Erythroblast (primary cell): ENCODE measurements at regions not wholly inside any gene's neighbourhood (a gene's known extent, or its start where the extent isn't known, plus 50 kb on each side); places are given as distances from the start of the nearest gene placed in this dataset.

ENCODE experiments used
- GATA1 ChIP-seq: IDR thresholded peaks from 2 replicates; pipeline ENCODE4 v1.6.1; 2011; ENCODE audit warnings: low read depth, mild to moderate bottlenecking, control low read depth, low read length, moderate library complexity
- POLR2A ChIP-seq: IDR thresholded peaks from 2 replicates; pipeline ENCODE4 v1.6.1; 2011; ENCODE audit warnings: mild to moderate bottlenecking, low read length

DNA sequence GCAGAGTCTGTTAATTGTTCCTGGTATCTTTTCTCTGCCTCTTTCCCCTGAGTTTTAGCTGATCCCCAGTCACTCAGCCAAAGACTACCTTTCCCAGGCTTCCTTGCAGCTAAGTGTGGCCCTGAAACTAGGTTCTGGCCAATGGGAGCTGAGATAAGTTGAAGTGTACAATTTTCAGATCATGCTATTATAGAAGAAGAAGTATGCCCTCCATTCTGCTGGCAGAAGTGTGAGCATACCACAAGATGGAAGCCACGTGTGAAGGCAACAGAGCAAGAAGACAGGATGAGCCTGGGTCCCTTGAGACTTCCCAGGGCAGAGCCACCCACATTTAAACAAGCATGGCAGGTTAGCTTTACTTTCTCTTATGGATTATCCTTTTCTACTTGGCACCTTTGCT is 273.2 kb downstream of the HIVEP2 start:
- TF ChIP-seq POLR2A: no peak
- TF ChIP-seq GATA1: no peak
